Activated gamma-delta T cell (primary cell): ENCODE measurements at regions not wholly inside any gene's neighbourhood (a gene's known extent, or its start where the extent isn't known, plus 50 kb on each side); places are given as distances from the start of the nearest gene placed in this dataset.
"Not testable (repeated sequence)": the region's sequence is repeated elsewhere in the genome, so short reads cannot be mapped to it uniquely, and the experiment has no call there.

Source experiments
- DNase-seq: peaks from one replicate; lab custom pipeline; 2025; lab: John Stamatoyannopoulos, UW

GRCh38 chr5:125465703-125466102 lies 719.3 kb upstream of the ZNF608 start:
- DNase-seq, result no peak

GRCh38 chr5:125467222-125467621 lies 720.8 kb upstream of the ZNF608 start:
- no peak for DNase-seq

GRCh38 chr5:125470280-125470902 lies 724.0 kb upstream of the ZNF608 start:
- DNase-seq, result no peak

GRCh38 chr5:125476901-125477585 lies 730.6 kb upstream of the ZNF608 start:
- DNase-seq, result no peak

- DNase-seq, result no peak
Measured at GRCh38 chr5:125477586-125477975, 731.1 kb upstream of the ZNF608 start.

GRCh38 chr5:125478599-125478998 lies 732.2 kb upstream of the ZNF608 start:
- no peak for DNase-seq

GRCh38 chr5:125480911-125481310 lies 734.5 kb upstream of the ZNF608 start:
- no peak for DNase-seq

- DNase-seq, result no peak
Measured at GRCh38 chr5:125481506-125482465, 735.3 kb upstream of the ZNF608 start.

GRCh38 chr5:125483609-125484008 lies 737.2 kb upstream of the ZNF608 start:
- DNase-seq, result no peak

GRCh38 chr5:125484272-125484741 lies 737.9 kb upstream of the ZNF608 start:
- no peak for DNase-seq

- DNase-seq, result no peak
Measured at GRCh38 chr5:125484742-125485641, 738.6 kb upstream of the ZNF608 start.

GRCh38 chr5:125485771-125486170 lies 739.3 kb upstream of the ZNF608 start:
- DNase-seq, result no peak

GRCh38 chr5:125486634-125487033 lies 740.2 kb upstream of the ZNF608 start:
- DNase-seq, result no peak

- no peak for DNase-seq
Measured at GRCh38 chr5:125487231-125487630, 740.8 kb upstream of the ZNF608 start.

- DNase-seq, result not testable (repeated sequence)
Measured at GRCh38 chr5:125487652-125488051, 741.2 kb upstream of the ZNF608 start.

- no peak for DNase-seq
Measured at GRCh38 chr5:125489146-125489545, 742.7 kb upstream of the ZNF608 start.

- no peak for DNase-seq
Measured at GRCh38 chr5:125491986-125492492, 745.6 kb upstream of the ZNF608 start.

- no peak for DNase-seq
Measured at GRCh38 chr5:125492977-125493376, 746.5 kb upstream of the ZNF608 start.

- no peak for DNase-seq
Measured at GRCh38 chr5:125496393-125496792, 750.0 kb upstream of the ZNF608 start.

GRCh38 chr5:125497651-125498050 lies 751.2 kb upstream of the ZNF608 start:
- DNase-seq, result no peak

- DNase-seq, result no peak
Measured at GRCh38 chr5:125499636-125500332, 753.3 kb upstream of the ZNF608 start.
